ENCODE measurements at regions not wholly inside any gene's neighbourhood (a gene's known extent, or its start where the extent isn't known, plus 50 kb on each side); places are given as distances from the start of the nearest gene placed in this dataset.
A peak's percentile ranks its signal among the peaks of the same experiment; 100 is the strongest.

DNA sequence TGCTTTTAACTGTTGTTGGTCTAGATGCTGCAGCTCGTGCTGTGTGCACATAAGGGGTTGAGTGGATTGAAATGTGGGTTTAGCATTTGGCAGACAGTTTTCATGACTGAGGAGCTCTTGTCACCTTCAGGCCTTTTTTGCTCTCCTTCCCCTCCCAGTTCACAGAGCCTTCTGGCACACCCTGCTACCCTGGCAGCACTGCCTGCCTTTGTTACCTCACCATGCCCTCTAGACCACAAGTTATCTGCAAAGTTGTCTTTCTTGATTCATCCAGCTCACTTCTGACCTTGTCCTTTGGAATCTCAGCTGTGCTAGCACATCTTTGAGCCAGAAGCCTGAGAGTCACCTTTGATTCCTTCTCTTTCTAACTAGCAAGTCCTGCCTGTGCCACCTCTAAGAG, 348.9 kb upstream of the ZFP64 start:
- TF ChIP-seq, protein P1, sequence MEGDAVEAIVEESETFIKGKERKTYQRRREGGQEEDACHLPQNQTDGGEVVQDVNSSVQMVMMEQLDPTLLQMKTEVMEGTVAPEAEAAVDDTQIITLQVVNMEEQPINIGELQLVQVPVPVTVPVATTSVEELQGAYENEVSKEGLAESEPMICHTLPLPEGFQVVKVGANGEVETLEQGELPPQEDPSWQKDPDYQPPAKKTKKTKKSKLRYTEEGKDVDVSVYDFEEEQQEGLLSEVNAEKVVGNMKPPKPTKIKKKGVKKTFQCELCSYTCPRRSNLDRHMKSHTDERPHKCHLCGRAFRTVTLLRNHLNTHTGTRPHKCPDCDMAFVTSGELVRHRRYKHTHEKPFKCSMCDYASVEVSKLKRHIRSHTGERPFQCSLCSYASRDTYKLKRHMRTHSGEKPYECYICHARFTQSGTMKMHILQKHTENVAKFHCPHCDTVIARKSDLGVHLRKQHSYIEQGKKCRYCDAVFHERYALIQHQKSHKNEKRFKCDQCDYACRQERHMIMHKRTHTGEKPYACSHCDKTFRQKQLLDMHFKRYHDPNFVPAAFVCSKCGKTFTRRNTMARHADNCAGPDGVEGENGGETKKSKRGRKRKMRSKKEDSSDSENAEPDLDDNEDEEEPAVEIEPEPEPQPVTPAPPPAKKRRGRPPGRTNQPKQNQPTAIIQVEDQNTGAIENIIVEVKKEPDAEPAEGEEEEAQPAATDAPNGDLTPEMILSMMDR (IDR thresholded peaks at IDR 0.05; ENCODE audit: insufficient read depth in 1 of 2, low read depth in 1 of 2, low read length in 1 of 2, severe bottlenecking in 1 of 2, unreplicated experiment in 1 of 2), result no peak
- Histone ChIP-seq H3K36me3 (ENCODE audit: control insufficient read depth, insufficient read depth, low read length) (no peaks in the 10 kb centered on the region), H3K27me3 (replicated peaks; ENCODE audit: control insufficient read depth, insufficient read depth, low read length) (no peaks in the 10 kb centered on the region; the same call in 1 of the 2 replicates), H3K4me3 (ENCODE audit: low read depth, low read length) (no peak overlapping the region), H3K4me1 (no peaks in the 10 kb centered on the region), H3K9me3 (peaks cover 7% of the 10 kb centered on the region)
- H3K27ac Mint-ChIP-seq (ENCODE audit: unreplicated experiment), result no peak overlapping the region
- H3K9me3 Mint-ChIP-seq (ENCODE audit: unreplicated experiment), result peaks cover 9% of the 10 kb centered on the region
- no peaks in the 10 kb centered on the region for H3K36me3 Mint-ChIP-seq (ENCODE audit: insufficient read depth, unreplicated experiment)
- H3K4me3 Mint-ChIP-seq (ENCODE audit: unreplicated experiment), result no peak overlapping the region
- peaks cover 18% of the 10 kb centered on the region for H3K27me3 Mint-ChIP-seq (ENCODE audit: insufficient read depth, unreplicated experiment)
- DNase-seq, result no peak
- intact Hi-C loops (cut with micrococcal nuclease; ENCODE audit: unreplicated experiment), result no loop called here
- POLR2A ChIA-PET, result no interaction called here
- CTCF ChIA-PET, result no interaction called here
- no peaks in the 10 kb centered on the region for H3K4me1 Mint-ChIP-seq (ENCODE audit: low read depth, unreplicated experiment)
- BruUV-seq (replicated peaks), result no TSS peak

DNA sequence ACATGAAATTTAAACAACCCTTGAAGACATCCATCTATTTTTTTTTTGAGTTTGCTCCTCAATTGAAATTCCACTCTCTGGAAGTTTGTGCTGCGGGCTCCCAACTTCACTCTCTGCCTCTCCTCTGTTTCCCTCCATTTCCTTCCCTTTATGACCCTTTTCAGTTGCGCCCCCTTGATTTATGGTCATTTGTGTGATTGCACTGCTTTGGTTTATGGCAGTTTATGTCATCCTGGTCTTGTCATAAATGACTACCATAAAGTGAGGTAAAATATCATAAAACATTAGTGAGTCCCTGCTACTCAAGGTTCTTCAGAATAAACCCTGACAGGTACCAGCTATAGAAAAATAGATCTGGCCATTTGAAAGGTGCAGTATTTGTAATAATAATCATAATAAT, 348.3 kb upstream of the ZFP64 start:
- CTCF ChIA-PET, result no interaction called here
- intact Hi-C loops (cut with micrococcal nuclease; ENCODE audit: unreplicated experiment), result no loop called here
- peaks cover 7% of the 10 kb centered on the region for H3K9me3 ChIP-seq

DNA sequence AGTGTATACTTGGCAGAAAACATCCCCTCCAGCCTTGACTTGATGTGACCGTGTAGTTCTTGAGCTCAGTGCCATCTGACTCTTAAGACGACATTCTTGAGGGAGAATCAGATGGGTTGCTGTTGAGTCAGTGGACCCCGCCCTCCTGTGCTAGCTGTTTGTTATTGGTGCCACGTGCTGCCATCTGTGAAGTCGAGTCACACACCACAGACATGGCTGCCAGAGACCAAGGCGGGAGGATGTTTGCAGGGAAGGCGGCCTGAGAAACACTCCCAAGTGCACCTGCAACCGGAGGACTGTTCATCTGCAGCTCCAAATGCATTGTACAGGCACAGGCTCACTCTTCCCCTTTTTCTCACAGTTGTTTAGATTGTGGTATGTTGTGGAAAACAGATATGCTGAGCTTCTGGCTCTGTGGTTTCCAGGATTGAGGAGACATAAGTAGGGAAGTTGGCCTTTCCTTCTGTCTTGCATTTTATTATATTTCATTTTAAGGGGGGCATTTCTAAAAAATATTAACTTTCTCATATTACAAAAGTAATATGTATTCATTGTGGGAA, 345.3 kb upstream of the ZFP64 start:
- Mint-ChIP-seq H3K36me3 (ENCODE audit: insufficient read depth, unreplicated experiment) (no peaks in the 10 kb centered on the region), H3K4me1 (ENCODE audit: low read depth, unreplicated experiment) (no peaks in the 10 kb centered on the region), H3K27ac (ENCODE audit: unreplicated experiment) (no peak overlapping the region), H3K9me3 (ENCODE audit: unreplicated experiment) (peaks cover 1% of the 10 kb centered on the region), H3K4me3 (ENCODE audit: unreplicated experiment) (no peak overlapping the region), H3K27me3 (ENCODE audit: insufficient read depth, unreplicated experiment) (peaks cover 15% of the 10 kb centered on the region)
- TF ChIP-seq, protein P1 (IDR thresholded peaks at IDR 0.05; ENCODE audit: insufficient read depth in 1 of 2, low read depth in 1 of 2, low read length in 1 of 2, severe bottlenecking in 1 of 2, unreplicated experiment in 1 of 2), result no peak
- no TSS peak for BruUV-seq (replicated peaks)
- intact Hi-C loops (cut with micrococcal nuclease; ENCODE audit: unreplicated experiment), result no loop called here
- Histone ChIP-seq H3K36me3 (ENCODE audit: control insufficient read depth, insufficient read depth, low read length) (no peaks in the 10 kb centered on the region), H3K4me1 (no peaks in the 10 kb centered on the region), H3K4me3 (ENCODE audit: low read depth, low read length) (no peak overlapping the region), H3K27me3 (replicated peaks; ENCODE audit: control insufficient read depth, insufficient read depth, low read length) (no peaks in the 10 kb centered on the region; the same call in 1 of the 2 replicates), H3K9me3 (peaks cover 5% of the 10 kb centered on the region; the same call in 1 of the 2 replicates)
- ChIA-PET CTCF (no interaction called here), POLR2A (no interaction called here)
- DNase-seq, result no peak

More for the DNA sequence above, 348.3 kb upstream of the ZFP64 start:
- TF ChIP-seq, protein P1 (IDR thresholded peaks at IDR 0.05; ENCODE audit: insufficient read depth in 1 of 2, low read depth in 1 of 2, low read length in 1 of 2, severe bottlenecking in 1 of 2, unreplicated experiment in 1 of 2), result peak; percentile 31 to 57
- Histone ChIP-seq H3K4me3 (ENCODE audit: low read depth, low read length) (no peak overlapping the region), H3K27me3 (replicated peaks; ENCODE audit: control insufficient read depth, insufficient read depth, low read length) (no peaks in the 10 kb centered on the region; the same call in 1 of the 2 replicates), H3K4me1 (no peaks in the 10 kb centered on the region), H3K36me3 (ENCODE audit: control insufficient read depth, insufficient read depth, low read length) (no peaks in the 10 kb centered on the region)
- H3K9me3 Mint-ChIP-seq (ENCODE audit: unreplicated experiment), result peaks cover 9% of the 10 kb centered on the region
- H3K27ac Mint-ChIP-seq (ENCODE audit: unreplicated experiment), result no peak overlapping the region
- POLR2A ChIA-PET, result no interaction called here
- H3K36me3 Mint-ChIP-seq (ENCODE audit: insufficient read depth, unreplicated experiment), result no peaks in the 10 kb centered on the region
- peaks cover 18% of the 10 kb centered on the region for H3K27me3 Mint-ChIP-seq (ENCODE audit: insufficient read depth, unreplicated experiment)
- BruUV-seq (replicated peaks), result no TSS peak
- no peaks in the 10 kb centered on the region for H3K4me1 Mint-ChIP-seq (ENCODE audit: low read depth, unreplicated experiment)
- DNase-seq, result peak in 1 of 2 experiments; percentile 47
- no peak overlapping the region for H3K4me3 Mint-ChIP-seq (ENCODE audit: unreplicated experiment)
